ENCODE measurements at regions not wholly inside any gene's neighbourhood (a gene's known extent, or its start where the extent isn't known, plus 50 kb on each side); places are given as distances from the start of the nearest gene placed in this dataset.
A peak's percentile ranks its signal among the peaks of the same experiment; 100 is the strongest.

DNA sequence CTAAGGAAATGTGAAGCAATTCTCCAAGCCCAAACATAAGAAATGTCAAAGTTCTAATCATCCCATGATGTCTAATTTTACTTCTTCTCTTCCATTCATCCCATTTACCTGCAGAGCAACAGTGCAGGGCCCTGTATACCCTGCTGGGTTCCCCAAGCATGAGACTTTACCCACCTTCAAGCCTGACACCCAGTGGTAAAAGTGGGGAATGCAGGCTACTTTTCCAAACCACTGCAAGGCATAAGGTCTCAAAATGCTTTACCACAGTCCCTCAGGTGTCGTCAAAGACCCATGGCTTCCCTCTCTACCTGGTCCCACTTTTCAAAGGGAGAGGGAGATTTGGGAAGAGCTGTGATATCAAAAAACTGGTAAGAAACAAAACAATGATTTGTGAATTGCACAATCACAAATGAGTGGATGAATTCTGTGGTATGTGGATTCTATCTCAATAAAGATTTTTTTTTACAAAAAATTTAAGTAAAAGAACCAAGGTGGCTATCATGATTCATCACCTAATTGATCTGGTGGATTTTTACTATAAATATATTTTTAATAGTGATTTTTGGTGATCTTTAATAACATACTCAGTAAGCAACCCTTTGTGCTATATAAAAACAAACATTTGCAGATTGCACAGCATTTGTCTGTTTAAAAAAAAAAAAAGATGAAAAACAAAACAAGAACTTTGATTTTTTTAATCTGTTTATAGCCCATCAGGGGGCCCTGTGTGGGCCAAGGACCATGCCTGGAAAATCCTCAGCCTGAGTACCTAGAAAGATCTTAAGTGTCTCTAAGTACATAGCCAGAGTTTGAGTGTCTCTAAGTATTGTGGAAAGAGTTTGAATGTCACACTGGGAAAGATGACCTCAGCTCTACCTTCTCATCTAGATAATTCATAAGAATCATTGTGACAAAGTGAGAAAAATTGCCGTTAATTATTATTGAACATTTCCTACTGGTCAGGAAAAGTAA lies 73.1 kb upstream of the GJB5 start:
- TF ChIP-seq, protein P1, sequence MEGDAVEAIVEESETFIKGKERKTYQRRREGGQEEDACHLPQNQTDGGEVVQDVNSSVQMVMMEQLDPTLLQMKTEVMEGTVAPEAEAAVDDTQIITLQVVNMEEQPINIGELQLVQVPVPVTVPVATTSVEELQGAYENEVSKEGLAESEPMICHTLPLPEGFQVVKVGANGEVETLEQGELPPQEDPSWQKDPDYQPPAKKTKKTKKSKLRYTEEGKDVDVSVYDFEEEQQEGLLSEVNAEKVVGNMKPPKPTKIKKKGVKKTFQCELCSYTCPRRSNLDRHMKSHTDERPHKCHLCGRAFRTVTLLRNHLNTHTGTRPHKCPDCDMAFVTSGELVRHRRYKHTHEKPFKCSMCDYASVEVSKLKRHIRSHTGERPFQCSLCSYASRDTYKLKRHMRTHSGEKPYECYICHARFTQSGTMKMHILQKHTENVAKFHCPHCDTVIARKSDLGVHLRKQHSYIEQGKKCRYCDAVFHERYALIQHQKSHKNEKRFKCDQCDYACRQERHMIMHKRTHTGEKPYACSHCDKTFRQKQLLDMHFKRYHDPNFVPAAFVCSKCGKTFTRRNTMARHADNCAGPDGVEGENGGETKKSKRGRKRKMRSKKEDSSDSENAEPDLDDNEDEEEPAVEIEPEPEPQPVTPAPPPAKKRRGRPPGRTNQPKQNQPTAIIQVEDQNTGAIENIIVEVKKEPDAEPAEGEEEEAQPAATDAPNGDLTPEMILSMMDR (IDR thresholded peaks at IDR 0.05; ENCODE audit: low read depth, low read length) = peak; percentile 84
- TF ChIP-seq MYC (IDR thresholded peaks at IDR 0.05; ENCODE audit: low read depth, low read length) = no peak
- DNase-seq (ENCODE audit: low read depth) = peak; percentile 45
- no peak overlapping the region for H3K4me3 ChIP-seq (ENCODE audit: low read depth, low read length)

DNA sequence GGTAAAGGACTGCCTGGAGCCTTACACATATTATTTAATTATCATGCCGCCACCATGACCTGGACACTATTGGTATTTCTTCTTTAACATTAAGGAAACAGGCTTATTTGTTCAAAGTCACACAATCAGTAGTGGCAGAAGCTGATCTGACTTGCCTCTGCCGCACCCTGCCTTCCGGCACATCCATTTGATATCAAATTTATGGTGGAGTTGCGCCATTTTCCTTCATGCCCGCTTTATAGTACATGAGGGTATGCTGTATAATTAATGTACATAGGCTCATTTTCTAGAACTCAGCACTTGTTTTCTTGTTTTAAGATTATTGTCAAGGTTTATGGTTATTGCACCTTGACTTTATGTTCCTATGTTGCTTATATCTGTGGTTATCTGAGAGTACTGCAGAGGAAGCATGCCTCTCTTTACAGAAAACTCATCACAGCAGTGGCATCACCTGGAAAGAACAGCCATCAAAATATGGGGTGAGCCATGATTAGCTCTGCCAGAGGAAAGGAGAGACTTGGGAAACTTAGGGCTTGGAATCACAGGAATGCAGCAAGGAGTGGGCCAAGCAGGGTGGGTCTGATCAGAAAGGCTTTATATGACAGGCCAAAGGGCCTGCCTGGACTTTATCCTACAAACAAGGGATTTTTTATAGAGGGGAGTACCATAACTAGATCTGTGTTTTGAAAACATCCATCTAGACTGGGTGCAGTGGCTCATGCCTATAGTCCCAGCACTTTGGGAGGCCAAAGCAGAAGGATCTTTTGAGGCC lies 72.2 kb upstream of the GJB5 start:
- H3K4me3 ChIP-seq (ENCODE audit: low read depth, low read length) = no peak overlapping the region
- TF ChIP-seq POLR2A (IDR thresholded peaks at IDR 0.05; ENCODE audit: extremely low read depth, insufficient read length) = no peak
- TF ChIP-seq, protein P2, sequence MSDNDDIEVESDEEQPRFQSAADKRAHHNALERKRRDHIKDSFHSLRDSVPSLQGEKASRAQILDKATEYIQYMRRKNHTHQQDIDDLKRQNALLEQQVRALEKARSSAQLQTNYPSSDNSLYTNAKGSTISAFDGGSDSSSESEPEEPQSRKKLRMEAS (IDR thresholded peaks at IDR 0.05; ENCODE audit: low read depth, low read length) = no peak
- TF ChIP-seq MYC (IDR thresholded peaks at IDR 0.05; ENCODE audit: low read depth, low read length) = no peak
- TF ChIP-seq, protein P1 (IDR thresholded peaks at IDR 0.05; ENCODE audit: low read depth, low read length) = no peak

DNA sequence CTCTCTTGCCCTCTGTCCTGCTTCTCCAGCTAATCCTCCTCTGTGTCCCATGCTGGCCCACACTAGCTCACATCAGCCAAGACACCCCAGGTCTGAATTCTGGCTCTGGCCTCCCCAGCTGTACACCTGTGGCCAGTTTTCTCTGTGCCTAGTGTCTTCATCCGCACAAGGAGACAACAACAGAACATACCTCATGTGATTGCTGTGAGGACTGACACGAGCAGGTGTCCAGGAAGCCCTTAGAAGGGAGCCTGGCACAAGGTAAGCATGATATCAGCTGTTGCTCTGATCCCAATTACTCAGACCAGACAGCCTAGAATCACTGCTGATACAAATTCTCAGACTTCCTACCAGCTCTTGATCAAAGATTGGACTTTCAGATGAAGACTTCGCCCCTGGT lies 71.2 kb upstream of the GJB5 start:
- DNase-seq (ENCODE audit: low read depth) = no peak
- TF ChIP-seq, protein P1 (IDR thresholded peaks at IDR 0.05; ENCODE audit: low read depth, low read length) = no peak
- TF ChIP-seq POLR2A (IDR thresholded peaks at IDR 0.05; ENCODE audit: extremely low read depth, insufficient read length) (no peak), MYC (IDR thresholded peaks at IDR 0.05; ENCODE audit: low read depth, low read length) (no peak)
- TF ChIP-seq, protein P2 (IDR thresholded peaks at IDR 0.05; ENCODE audit: low read depth, low read length) = no peak
- H3K4me3 ChIP-seq (ENCODE audit: low read depth, low read length) = no peak overlapping the region

More for the DNA sequence above, 72.2 kb upstream of the GJB5 start:
- DNase-seq (ENCODE audit: low read depth) = no peak

DNA sequence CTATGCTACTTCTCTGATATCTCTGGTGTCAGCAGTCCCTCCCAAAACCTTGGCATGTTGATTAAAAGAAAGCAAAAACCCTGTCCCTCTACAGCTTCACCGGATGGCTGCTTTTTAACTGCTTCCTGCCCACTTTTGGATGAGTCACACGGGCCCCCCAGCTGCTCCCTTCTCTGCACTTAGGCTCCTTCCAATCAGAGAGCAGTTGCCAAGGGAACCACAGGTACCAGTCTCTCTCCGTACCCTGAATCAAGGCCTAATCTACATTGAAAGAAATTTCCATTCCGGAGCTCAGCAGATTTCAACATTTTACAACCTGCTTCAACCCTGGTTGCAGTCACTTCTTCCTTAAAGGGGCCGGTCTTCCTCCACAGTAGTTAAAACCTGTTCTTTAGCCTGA lies 70.6 kb upstream of the GJB5 start:
- TF ChIP-seq, protein P1 (IDR thresholded peaks at IDR 0.05; ENCODE audit: low read depth, low read length) = no peak
- no peak for TF ChIP-seq POLR2A (IDR thresholded peaks at IDR 0.05; ENCODE audit: extremely low read depth, insufficient read length)
- TF ChIP-seq, protein P2 (IDR thresholded peaks at IDR 0.05; ENCODE audit: low read depth, low read length) = no peak
- no peak for TF ChIP-seq MYC (IDR thresholded peaks at IDR 0.05; ENCODE audit: low read depth, low read length)
- no peak overlapping the region for H3K4me3 ChIP-seq (ENCODE audit: low read depth, low read length)
- peak; percentile 21 for DNase-seq (ENCODE audit: low read depth)

DNA sequence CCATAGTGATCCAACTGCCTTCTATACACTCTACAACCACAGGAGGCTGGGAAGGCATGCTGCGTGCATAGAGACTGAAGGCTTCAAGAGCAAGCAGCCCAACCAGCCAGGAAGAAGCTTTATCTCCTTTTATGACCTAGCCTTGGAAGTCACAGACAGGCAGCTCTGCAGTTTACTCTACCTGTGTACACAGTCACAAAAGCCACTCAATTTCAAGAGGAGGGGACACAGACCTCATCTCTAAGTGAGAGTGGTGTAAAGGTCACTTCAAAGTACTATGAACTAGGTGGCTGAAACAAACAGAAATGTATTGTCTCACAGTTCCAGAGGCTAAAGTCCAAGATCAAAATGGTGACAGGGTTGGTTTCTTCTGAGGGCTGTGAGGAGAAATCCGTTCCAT lies 69.6 kb upstream of the GJB5 start:
- DNase-seq (ENCODE audit: low read depth) = no peak
- TF ChIP-seq MYC (IDR thresholded peaks at IDR 0.05; ENCODE audit: low read depth, low read length) (no peak), POLR2A (IDR thresholded peaks at IDR 0.05; ENCODE audit: extremely low read depth, insufficient read length) (no peak)
- TF ChIP-seq, protein P1 (IDR thresholded peaks at IDR 0.05; ENCODE audit: low read depth, low read length) = no peak
- TF ChIP-seq, protein P2 (IDR thresholded peaks at IDR 0.05; ENCODE audit: low read depth, low read length) = no peak
- H3K4me3 ChIP-seq (ENCODE audit: low read depth, low read length) = no peak overlapping the region

Measured in NB4 (cell line).